Sciatic nerve (tissue), 2 donors: ENCODE measurements at regions not wholly inside any gene's neighbourhood (a gene's known extent, or its start where the extent isn't known, plus 50 kb on each side); places are given as distances from the start of the nearest gene placed in this dataset.

Experiments
- ATAC-seq: fragments of 200-7000 bp; cut with Tn5 transposase; one replicate; pipeline ENCODE4 v1.9.1; 2020; ENCODE audit warnings: mild to moderate bottlenecking, moderate library complexity
- DNase-seq: peaks from one replicate; pipeline ENCODE4 v3.0.0-alpha.2; 2020; ENCODE audit warnings: low spot score
- intact Hi-C: fragments of 100-400 bp; cut with DNase I; formaldehyde crosslinking; loops from one replicate; pipeline ENCODE4 v1.14.2; 2022
- donor health status: DM: no; HTN: no; CAD: no.
- donor health status: DM: no; HTN: no; CAD: no.

- ATAC-seq (no peak), DNase-seq (no peak)
- intact Hi-C loops = no loop called here
Measured at GRCh38 chr20:58116505-58116904, 111.9 kb downstream of the ANKRD60 start.

- DNase-seq = no peak
- intact Hi-C loops = no loop called here
- no peak for ATAC-seq
Measured at GRCh38 chr20:58113716-58114115, 114.7 kb downstream of the ANKRD60 start.

- DNase-seq = peak; percentile 47
- intact Hi-C loops = no loop called here
- peak; percentile 67 for ATAC-seq
Measured at GRCh38 chr20:58112017-58112781, 116.3 kb downstream of the ANKRD60 start.

GRCh38 chr20:58111310-58112016 lies 117.0 kb downstream of the ANKRD60 start:
- DNase-seq (peak; percentile 57), ATAC-seq (peak; percentile 83)
- intact Hi-C loops = no loop called here

- no peak for ATAC-seq
- intact Hi-C loops = no loop called here
- DNase-seq = peak; percentile 17
Measured at GRCh38 chr20:58109918-58110635, 118.4 kb downstream of the ANKRD60 start.

GRCh38 chr20:58109126-58109880 lies 119.2 kb downstream of the ANKRD60 start:
- DNase-seq = peak; percentile 32
- intact Hi-C loops = no loop called here
- no peak for ATAC-seq

- peak; percentile 23 for DNase-seq
- intact Hi-C loops = no loop called here
- ATAC-seq = no peak
Measured at GRCh38 chr20:58107533-58107932, 120.9 kb downstream of the ANKRD60 start.

GRCh38 chr20:58106143-58106750 lies 122.2 kb downstream of the ANKRD60 start:
- intact Hi-C loops = no loop called here
- no peak for ATAC-seq
- no peak for DNase-seq

GRCh38 chr20:58103961-58104360 lies 124.5 kb downstream of the ANKRD60 start:
- intact Hi-C loops = no loop called here
- ATAC-seq (no peak), DNase-seq (no peak)

- DNase-seq = no peak
- intact Hi-C loops = no loop called here
- no peak for ATAC-seq
Measured at GRCh38 chr20:58103517-58103904, 124.9 kb downstream of the ANKRD60 start.

GRCh38 chr20:58102744-58103516 lies 125.5 kb downstream of the ANKRD60 start:
- intact Hi-C loops = no loop called here
- DNase-seq (no peak), ATAC-seq (no peak)

GRCh38 chr20:58102261-58102660 lies 126.2 kb downstream of the ANKRD60 start:
- DNase-seq (no peak), ATAC-seq (no peak)
- intact Hi-C loops = no loop called here

GRCh38 chr20:58100731-58101356 lies 127.6 kb downstream of the ANKRD60 start:
- ATAC-seq (no peak), DNase-seq (no peak)
- intact Hi-C loops = no loop called here

GRCh38 chr20:58099956-58100730 lies 128.3 kb downstream of the ANKRD60 start:
- intact Hi-C loops = no loop called here
- no peak for DNase-seq
- ATAC-seq = no peak

- intact Hi-C loops = no loop called here
- ATAC-seq (no peak), DNase-seq (no peak)
Measured at GRCh38 chr20:58099291-58099935, 129.0 kb downstream of the ANKRD60 start.

- intact Hi-C loops = no loop called here
- DNase-seq (no peak), ATAC-seq (no peak)
Measured at GRCh38 chr20:58098571-58098970, 129.9 kb downstream of the ANKRD60 start.

- intact Hi-C loops = no loop called here
- no peak for DNase-seq
- ATAC-seq = no peak
Measured at GRCh38 chr20:58097943-58098342, 130.5 kb downstream of the ANKRD60 start.
